GM19397 (cell line): ENCODE measurements at regions not wholly inside any gene's neighbourhood (a gene's known extent, or its start where the extent isn't known, plus 50 kb on each side); places are given as distances from the start of the nearest gene placed in this dataset.
A peak's percentile ranks its signal among the peaks of the same experiment; 100 is the strongest.
"Not testable (repeated sequence)": the region's sequence is repeated elsewhere in the genome, so short reads cannot be mapped to it uniquely, and the experiment has no call there.

Source experiments
- ATAC-seq: cut with Tn5 transposase; IDR thresholded peaks from one replicate; pipeline ENCODE4 v1.9.1; 2021; ENCODE audit warnings: mild to moderate bottlenecking, moderate library complexity; ENCODE audit not compliant: unreplicated experiment

DNA sequence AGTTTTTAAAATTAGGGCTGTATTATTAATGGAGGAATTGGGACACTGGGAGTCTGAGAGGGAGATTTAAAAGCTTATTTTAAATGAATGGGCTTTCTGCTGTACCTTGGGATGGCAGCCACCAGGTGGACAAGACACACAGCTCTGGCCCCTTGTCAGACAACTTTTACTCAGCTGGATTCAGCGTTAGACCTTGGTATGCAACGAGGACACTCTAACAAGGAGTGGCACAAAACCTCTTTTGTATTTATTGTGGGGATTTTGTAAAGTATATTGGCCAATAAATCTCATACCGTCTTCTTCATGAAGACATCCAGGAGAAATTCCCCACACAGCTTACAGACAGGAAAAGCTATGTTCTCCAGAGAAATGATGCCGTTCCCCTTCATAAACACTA lies 105.7 kb downstream of the LCA5 start:
- ATAC-seq, result no peak

DNA sequence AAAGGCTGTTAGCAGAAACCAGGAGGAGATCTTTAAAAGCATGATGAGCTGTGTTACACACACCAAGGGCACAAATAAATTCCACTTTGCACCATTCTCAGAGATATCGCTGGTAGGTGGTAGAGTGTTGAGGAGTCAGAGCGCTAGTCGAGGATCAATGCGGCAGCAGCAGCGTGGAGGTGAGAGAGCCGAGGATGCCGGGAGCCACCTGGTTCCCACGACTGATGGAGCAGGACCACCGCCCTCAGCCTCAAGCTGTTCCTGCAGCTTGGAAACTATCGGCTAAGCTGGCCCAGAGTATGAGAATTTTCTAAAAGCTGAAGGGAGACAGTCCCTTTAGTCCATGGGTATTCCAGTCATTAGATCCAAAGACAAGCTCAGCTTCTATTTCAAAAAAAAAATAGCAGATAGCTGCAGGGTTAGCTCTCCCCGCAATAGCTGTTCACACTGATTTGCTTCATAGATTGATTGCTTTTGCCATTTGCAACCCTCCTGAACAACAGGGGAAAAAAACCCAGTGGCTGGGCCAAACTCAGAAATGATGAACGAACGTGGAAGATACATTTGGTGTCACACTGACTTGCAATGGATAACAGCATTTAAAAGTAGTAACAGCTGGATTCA lies 106.2 kb downstream of the LCA5 start:
- ATAC-seq, result no peak

DNA sequence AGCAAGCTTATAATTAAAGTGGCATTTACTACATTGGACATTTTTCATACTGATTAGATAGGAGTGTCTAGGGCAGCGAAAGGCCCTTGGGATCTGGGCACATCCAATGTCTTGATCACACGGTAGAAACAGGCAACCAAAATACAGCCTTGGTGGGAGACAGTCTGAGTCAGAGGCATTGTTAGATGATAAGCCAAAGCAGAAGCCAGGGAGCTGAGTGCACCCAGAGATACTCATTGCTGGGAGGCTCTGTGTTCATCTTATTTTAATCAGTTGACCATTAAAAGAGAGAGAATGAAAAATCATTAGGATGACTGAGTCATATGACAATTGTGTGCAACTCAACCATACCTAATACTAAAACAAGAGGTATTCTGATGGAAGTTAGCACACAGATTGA lies 109.5 kb downstream of the LCA5 start:
- ATAC-seq, result no peak

DNA sequence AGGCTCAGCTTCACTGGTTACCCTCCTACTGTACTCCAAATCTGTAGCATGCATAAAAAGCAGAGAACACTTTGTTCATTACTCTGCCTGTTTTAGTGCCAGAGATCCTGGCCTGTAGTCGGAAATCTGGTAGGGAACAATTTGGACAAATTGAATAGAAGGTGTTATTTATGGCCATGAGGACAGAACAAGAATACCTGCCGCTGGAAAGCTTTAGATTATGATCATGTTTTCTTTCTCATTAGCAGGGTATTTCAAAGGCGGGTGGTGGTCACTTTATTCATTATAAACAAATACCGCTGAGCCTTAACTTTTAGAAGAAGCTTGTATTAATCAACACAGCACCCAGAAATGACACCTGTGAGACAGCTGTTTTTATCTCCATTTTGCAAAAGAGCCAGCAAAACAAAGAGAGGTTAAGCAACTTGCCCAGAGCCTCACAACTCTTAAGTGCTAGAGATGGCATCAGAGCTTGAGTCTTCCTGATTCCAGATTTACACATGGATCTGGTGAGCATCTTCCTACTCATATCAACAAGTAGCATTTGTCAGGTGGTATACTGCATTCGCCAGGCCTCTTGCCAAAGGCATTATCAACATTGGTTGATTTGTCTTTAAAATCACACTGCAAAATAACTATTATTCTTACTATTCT lies 110.5 kb downstream of the LCA5 start:
- ATAC-seq, result no peak

DNA sequence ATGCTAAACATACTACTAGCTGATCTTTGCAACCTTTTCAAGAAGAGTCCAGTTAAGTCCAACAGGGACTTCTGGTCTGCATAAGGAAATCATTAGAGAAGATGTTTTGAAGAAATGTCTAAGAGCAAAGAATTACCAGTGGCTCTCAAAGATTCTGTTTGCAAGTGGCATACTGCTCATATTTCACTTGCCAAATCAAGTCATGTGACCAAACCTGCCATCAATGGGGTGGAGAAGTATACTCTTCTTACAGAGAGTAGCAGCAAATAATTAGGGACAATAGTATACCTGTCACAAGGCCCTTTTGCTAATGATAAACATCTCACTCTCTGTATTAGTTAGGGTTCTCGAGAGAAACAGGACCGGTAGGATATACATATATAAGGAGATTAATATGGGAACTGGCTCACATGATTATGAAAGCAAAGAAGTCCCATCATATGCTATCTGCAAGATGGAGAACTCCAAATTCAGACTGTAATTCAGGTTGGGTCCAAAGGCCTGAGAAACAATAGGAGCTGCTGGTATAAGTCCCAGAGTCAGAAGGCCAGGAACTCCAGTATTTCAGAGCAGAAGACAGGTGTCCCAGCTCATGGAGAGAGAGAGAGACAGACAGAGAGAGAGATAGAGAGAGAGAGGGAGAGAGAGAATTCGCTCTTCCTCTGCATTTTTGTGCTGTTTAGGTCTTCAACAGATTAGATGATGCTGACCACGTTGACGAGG lies 111.5 kb downstream of the LCA5 start:
- no peak for ATAC-seq

DNA sequence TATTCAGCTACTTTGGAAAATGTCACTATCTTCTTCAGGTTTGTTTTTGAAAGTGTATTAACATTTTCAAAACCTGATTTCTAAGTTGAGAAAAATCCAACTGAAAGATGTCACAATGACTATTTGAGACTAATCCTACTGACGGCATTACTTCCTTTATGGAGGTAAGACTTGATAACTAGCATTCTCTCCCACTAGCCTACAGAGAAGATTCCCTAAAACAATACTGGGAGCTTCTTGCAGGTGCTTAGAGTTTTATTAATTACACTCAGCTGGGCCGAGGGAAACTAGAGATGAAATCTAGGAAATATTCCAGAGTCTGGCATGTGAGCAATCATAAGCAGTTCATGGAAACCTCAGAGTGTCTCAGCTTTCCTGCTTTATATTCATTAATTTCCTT lies 114.0 kb downstream of the LCA5 start:
- no peak for ATAC-seq

DNA sequence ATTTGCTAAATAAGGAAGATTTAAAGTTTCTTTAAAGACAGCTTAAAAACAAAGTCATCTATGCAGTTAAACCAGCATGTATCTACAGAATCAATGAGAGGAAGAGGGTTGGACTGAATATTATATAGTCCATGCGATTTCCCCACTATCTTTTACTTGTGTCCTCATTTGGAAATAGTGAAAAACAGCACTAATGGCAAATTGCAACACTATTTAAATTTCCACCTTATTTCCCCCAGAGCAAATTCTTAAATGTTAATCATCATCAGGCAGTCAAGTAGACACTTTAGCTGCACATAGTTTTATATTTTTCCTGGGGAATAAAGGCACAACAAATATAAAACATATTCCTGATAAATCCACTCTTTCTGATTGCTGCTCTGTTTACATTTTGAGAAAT lies 114.6 kb downstream of the LCA5 start:
- no peak for ATAC-seq

DNA sequence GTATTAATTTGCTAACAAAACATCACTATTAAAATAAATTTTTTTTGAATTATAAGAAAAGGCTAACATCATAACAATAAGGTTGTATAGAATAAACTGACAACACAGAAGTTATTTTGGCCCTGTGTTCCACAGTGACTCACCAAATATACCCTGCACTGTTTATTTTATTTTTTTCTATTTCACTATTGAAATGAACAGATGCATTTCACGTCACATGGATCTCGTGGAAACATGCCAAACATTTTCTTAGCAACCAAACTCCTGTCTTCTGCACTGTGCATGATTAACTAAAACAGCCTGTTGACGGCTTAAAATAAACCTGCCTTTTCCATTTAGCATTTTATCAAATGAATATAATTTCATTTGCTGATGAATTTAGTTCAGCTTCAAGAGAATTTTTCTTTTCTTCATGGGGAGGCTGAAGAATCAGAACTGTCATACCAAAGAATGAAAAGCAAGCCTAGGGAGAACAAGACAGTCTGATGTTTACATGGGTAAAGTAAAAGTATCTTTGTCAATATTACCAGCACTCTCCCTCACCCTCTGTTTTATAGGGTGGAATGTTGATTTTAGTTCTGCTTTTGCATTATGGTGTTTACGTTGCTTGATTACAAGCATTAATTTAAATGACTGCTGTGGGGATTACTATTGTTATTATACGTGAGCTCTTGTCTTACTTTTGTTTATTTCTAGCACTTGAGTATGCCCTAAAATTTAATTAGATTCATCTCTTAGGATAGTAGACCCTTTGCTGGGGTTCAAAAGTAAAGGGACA lies 115.3 kb downstream of the LCA5 start:
- peak; percentile 73 for ATAC-seq

DNA sequence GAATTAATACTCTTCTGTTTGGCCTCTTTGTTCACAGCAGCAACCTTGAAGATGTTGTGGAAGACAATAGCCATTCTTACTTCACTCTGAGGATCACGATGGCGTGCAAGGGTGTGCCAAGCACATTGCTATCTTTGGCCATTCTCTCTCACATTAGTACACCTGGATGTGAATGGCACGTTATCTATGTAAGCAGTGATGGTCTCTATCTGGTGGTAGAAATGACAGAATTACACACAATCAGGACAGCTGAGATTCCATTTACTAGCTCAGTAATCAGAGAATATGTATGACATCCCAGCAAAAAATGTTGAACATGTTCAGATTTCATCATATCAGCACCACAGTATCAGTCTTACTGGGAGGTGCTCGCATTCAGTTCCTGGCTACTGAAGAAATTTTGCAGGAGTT lies 116.2 kb downstream of the LCA5 start:
- no peak for ATAC-seq

DNA sequence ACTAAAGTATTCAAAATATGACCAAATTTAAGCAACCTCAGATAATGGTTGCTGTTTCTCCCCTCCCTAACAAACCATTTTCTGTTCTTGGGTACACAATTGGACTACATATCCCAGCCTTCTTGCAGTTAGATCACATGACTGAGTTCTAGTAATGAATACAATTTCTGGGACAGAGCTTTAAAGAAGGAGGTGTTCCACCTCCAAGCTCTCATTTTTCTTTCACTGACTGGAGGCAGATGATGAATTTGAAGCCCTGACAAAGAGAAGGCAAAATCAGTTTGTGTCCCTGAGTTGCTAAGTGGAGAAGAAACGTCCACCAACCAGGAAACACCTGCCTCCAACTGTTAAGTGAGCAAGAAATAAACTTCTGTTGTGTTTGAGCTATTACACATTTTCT lies 117.2 kb downstream of the LCA5 start:
- no peak for ATAC-seq

DNA sequence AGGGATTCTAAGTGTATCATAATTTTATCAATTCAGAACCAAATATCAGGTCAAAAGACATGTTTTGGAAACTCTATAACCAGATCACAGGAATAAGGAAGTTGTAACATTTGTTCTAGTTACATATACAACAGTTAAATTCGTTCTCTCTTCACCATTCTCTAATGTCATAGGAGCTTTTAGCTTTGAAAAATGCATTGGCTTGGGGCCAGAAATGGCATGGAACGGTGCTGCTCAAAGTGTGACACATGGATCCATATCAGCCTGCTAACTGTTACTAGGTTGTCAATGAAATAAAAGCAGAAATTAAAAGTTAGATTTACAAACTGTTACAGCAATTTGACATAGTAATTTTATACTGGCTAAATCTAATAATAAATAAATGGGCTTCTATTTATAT lies 120.3 kb downstream of the LCA5 start:
- ATAC-seq, result no peak

DNA sequence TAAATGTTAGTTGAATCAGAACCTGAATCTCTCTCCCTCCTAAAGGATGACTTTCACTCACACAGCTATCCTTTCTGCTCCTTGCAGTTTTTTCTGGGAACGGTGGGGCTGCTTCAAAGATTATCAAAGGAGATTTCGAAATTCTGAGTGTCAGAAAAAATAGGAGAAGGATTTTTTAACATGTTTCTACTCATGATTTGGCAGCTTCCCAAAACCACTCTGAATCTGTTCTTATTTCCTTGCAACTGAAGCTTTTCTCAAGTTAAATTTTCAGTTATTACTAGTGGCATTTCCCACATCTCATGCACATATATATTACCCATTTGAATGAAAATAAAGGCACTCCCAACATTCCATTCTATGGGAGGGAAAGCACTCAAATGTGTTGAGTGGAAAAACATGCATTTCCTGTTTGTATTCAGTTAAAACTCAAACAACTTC lies 123.6 kb downstream of the LCA5 start:
- no peak for ATAC-seq

DNA sequence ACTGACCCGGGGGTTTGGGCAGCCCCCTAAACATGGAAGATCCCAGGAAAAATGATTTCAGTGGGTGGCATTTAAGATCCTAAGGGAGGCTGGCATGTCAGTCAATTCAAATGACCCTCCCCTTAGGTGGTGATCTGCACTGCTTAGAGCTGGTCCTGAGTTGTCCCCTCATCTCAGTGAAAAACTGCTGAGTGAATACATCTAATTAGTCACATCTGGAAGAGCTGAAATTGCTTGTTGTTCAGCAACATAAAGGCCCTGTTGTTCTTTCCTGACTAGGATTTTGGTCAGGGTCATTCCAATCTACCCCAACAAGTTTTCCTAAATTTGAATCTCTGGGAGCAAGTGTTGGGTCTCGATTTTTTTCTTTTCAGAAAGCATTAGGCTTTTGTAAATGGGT lies 126.4 kb downstream of the LCA5 start:
- ATAC-seq, result no peak

DNA sequence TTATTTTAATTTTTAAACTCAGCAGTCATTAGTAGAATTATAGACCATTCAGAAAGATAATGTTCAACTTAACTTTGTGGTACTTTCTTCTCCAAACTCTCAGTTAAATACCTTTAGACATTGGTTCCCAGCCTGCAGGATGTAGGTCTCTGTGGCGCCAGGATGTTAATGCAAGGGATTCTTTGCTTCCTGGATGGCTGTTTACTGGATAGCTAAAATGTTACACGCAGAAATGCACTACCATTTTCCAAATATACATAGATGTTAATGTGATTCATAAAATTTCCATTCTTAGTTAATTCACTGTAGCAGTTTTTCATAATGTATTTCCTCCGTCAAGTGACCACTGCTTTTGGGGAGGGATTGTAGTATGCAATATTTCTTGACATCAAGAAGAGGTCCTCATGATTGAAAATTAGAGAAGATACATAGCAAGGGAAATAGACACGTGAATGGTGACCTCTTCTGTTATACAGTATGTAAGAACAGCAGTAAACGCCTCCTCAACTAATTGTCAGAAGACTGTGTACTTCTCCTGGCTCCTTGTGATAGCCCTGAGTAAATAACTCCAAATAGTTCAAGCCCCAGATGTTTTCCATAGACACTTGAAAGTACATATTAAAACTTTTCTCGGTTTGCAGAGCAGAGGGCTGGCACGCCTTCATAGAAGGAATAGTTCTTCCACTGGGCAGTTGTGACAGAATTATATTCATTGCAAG lies 128.8 kb downstream of the LCA5 start:
- ATAC-seq, result no peak

DNA sequence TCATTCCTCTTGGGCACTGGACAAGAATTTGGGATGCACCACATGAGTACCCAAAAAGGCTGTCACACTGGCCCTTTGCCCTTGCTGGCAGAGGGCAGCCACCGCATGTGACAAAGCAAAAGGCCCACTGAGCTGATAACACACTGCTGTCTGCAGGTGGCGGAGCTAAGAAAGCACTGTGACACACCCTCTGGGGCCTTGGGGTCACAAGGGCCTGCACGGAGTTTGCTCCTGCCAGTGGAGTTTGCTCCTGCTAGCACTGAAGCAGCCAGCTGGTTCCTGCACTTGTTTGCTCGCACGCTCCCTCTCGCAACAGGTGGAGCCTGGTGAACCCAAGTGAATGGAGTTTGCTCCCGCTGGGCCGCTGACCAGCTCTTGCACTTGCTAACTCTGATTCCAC lies 132.6 kb downstream of the LCA5 start:
- ATAC-seq, result no peak

DNA sequence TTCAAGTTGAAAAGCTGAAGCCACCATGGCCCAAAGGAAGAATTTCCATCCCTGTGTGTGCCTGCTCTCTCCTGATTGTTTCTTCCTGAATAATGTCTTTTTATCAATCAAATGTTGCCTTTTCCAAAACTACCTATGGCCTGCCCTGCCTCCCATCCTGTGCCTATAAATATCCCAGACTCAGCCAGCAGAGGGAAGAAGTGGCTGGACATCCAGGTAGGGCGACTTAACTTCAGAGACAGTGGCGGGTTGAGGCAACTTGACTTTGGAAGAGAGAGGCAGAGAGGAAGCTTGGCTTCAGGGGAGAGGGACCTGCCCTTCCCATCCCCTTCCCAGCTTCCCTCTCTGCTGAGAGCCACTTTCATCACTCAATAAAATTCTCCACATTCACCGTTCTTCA lies 133.0 kb downstream of the LCA5 start:
- no peak for ATAC-seq

DNA sequence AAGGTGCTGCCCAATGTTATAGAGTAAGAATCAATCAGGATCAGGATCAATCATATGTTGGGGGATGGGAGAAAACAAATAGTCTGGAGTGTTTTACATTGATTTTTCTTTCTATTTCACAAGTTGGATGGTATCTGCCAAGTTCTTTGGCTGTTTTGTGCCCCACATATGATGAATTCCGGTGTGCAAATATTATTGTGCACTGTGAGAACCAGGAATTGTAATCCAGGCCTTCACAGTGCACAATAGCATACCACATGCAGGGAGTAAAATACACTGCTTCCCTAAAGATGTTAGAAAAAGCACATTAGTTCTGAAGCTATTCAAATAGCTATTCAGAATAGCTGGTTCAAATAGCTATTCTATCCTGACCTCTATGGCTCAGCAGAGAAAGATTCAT lies 133.7 kb downstream of the LCA5 start:
- no peak for ATAC-seq

DNA sequence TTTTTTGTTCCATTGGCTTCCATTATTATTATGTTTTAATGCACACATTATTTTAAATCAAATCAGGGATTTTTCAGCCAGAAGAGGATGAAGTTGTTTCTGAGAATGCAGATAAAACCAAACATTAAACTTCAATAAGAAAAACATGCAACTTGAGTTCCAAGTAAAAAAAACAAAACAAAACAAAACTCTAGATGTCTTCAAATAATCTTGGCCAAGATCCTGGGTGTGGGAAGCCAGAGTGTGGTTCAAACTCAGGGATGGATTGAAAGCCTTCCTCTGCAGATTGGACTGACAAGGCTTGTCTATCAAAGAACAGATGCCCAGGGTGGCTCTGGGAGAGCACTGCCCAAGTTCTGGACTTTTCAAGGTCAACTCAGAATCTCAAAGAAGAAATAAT lies 134.1 kb downstream of the LCA5 start:
- ATAC-seq, result no peak

DNA sequence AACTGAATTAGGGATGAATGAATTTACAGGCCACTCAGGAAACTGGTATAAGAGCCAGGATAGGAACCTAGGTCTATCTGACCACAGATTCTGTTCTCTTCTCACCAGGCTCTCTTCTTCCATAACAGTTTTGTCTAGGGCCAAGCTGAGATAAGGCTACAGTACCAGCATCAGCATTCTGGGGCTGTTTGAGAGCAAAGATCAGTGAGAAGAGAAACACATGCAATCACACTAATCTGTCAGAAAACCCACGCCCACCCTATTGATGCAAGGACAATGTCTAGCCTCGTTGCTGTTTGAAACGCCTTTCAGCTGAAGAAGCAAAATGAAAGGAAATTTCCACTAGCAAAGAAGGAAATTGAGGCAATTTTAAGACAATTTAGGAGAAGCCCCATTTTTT lies 137.7 kb downstream of the LCA5 start:
- no peak for ATAC-seq

DNA sequence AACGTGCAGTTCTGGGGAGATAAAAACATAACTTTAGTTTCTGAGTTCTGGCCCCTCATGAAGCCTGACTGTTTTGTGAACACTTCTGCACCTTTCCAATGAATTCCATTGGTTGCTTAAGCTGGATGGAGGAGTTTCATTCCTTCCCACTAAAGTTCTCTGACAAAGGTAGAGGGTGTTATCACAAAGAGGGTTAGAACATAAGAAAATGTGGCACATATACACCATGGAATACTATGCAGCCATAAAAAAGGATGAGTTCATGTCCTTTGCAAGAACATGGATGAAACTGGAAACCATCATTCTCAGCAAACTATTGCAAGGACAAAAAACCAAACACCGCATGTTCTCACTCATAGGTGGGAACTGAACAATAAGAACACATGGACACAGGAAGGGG lies 138.6 kb downstream of the LCA5 start:
- not testable (repeated sequence) for ATAC-seq

DNA sequence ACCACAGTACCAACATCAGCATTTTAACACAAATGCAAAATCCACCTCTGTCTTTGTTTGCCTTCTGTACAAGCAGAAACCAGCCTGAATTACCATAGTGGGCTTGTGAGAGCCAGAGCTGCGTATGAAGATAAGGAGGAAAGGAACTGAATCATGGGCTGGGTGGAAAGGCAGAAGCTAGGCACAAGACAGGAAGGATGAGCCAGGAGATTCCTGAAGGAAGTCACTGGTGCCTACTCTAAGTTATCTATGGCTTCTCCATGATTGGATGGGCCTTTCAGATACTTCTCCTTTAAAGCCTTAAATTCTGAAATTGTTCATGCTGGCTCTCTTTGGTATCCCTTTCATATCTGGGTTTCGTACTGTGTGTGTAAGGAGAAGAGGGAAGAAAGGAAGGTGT lies 140.6 kb downstream of the LCA5 start:
- no peak for ATAC-seq
